Kidney epithelial cell (primary cell): ENCODE measurements at regions not wholly inside any gene's neighbourhood (a gene's known extent, or its start where the extent isn't known, plus 50 kb on each side); places are given as distances from the start of the nearest gene placed in this dataset.

Source experiments
- DNase-seq: peaks from one replicate; pipeline ENCODE4 v3.0.0-alpha.2; 2010; ENCODE audit warnings: low read depth
- H3K27me3 ChIP-seq: 2 replicates; pipeline ENCODE4 v1.6.0; 2011; ENCODE audit warnings: low read length; ENCODE audit not compliant: control insufficient read depth, insufficient read depth
- H3K36me3 ChIP-seq: 2 replicates; pipeline ENCODE4 v1.5.1; 2011; ENCODE audit warnings: low read length; ENCODE audit not compliant: control insufficient read depth, insufficient read depth
- H3K4me3 ChIP-seq: 2 replicates; pipeline ENCODE4 v1.5.1; 2011; ENCODE audit warnings: low read depth, mild to moderate bottlenecking, control low read depth, low read length
- CTCF ChIP-seq: IDR thresholded peaks from 2 replicates; pipeline ENCODE4 v1.5.1; 2011; ENCODE audit warnings: mild to moderate bottlenecking, moderate library complexity, low read length, control low read depth, inconsistent platforms; ENCODE audit not compliant: insufficient read depth, poor library complexity, severe bottlenecking

- no peak for DNase-seq
- no peak for TF ChIP-seq CTCF
- Histone ChIP-seq H3K4me3 (no peak overlapping the region), H3K36me3 (no peaks in the 10 kb centered on the region), H3K27me3 (no peaks in the 10 kb centered on the region)
These were observed 908.3 kb downstream of the GRID1 start for GRCh38 chr10:85458324-85458723.

- no peak for TF ChIP-seq CTCF
- Histone ChIP-seq H3K36me3 (no peaks in the 10 kb centered on the region), H3K27me3 (no peaks in the 10 kb centered on the region), H3K4me3 (no peak overlapping the region)
- DNase-seq, result no peak
These were observed 906.7 kb downstream of the GRID1 start for GRCh38 chr10:85459906-85460305.

GRCh38 chr10:85464336-85464735 is 902.3 kb downstream of the GRID1 start:
- H3K4me3 ChIP-seq, result no peak overlapping the region
- H3K36me3 ChIP-seq, result no peaks in the 10 kb centered on the region
- no peaks in the 10 kb centered on the region for H3K27me3 ChIP-seq
- no peak for TF ChIP-seq CTCF
- no peak for DNase-seq

GRCh38 chr10:85477979-85478378 is 888.6 kb downstream of the GRID1 start:
- no peak for DNase-seq
- no peak for TF ChIP-seq CTCF
- Histone ChIP-seq H3K27me3 (no peaks in the 10 kb centered on the region), H3K36me3 (no peaks in the 10 kb centered on the region), H3K4me3 (no peak overlapping the region)

GRCh38 chr10:85490431-85490830 is 876.2 kb downstream of the GRID1 start:
- Histone ChIP-seq H3K27me3 (no peaks in the 10 kb centered on the region), H3K4me3 (no peak overlapping the region), H3K36me3 (no peaks in the 10 kb centered on the region)
- DNase-seq, result no peak
- TF ChIP-seq CTCF, result no peak

GRCh38 chr10:85491652-85492051 is 874.9 kb downstream of the GRID1 start:
- H3K36me3 ChIP-seq, result no peaks in the 10 kb centered on the region
- DNase-seq, result no peak
- no peak overlapping the region for H3K4me3 ChIP-seq
- TF ChIP-seq CTCF, result no peak
- H3K27me3 ChIP-seq, result no peaks in the 10 kb centered on the region
